22Rv1 (cell line): ENCODE measurements at regions not wholly inside any gene's neighbourhood (a gene's known extent, or its start where the extent isn't known, plus 50 kb on each side); places are given as distances from the start of the nearest gene placed in this dataset.
"Not testable (repeated sequence)": the region's sequence is repeated elsewhere in the genome, so short reads cannot be mapped to it uniquely, and the experiment has no call there.

Source experiments
- H3K27ac ChIP-seq: fragments of 450-650 bp; 2 replicates; pipeline ENCODE4 v1.5.1; 2017
- ZFX ChIP-seq: fragments of 450-650 bp; IDR thresholded peaks from 2 replicates; pipeline ENCODE4 v1.6.1; 2017; ENCODE audit warnings: antibody characterized with exemption, borderline replicate concordance
- TF ChIP-seq, protein P1 (sequence below): fragments of 450-650 bp; IDR thresholded peaks from 2 replicates; pipeline ENCODE4 v1.5.1; 2017; ENCODE audit warnings: mild to moderate bottlenecking

DNA sequence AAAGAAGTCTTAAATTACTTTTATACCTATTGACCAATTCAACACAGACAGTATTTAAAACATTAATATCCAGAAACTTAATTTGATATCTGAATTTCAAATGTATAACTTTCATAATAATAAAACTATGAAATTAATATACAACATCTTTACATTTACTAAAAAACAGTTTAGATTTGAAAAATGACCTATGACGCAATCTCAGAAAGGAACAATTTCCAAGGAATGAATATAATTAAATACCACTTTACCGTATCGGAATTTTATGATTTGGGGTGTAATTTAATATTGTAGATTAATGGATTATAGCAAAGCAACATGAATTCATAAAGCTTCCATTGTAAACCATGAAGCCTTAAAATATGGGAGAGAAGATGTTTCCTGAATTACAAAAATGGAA is 321.5 kb upstream of the TRPM3 start:
- TF ChIP-seq, protein P1, sequence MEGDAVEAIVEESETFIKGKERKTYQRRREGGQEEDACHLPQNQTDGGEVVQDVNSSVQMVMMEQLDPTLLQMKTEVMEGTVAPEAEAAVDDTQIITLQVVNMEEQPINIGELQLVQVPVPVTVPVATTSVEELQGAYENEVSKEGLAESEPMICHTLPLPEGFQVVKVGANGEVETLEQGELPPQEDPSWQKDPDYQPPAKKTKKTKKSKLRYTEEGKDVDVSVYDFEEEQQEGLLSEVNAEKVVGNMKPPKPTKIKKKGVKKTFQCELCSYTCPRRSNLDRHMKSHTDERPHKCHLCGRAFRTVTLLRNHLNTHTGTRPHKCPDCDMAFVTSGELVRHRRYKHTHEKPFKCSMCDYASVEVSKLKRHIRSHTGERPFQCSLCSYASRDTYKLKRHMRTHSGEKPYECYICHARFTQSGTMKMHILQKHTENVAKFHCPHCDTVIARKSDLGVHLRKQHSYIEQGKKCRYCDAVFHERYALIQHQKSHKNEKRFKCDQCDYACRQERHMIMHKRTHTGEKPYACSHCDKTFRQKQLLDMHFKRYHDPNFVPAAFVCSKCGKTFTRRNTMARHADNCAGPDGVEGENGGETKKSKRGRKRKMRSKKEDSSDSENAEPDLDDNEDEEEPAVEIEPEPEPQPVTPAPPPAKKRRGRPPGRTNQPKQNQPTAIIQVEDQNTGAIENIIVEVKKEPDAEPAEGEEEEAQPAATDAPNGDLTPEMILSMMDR = no peak
- no peak for TF ChIP-seq ZFX
- no peak overlapping the region for H3K27ac ChIP-seq

DNA sequence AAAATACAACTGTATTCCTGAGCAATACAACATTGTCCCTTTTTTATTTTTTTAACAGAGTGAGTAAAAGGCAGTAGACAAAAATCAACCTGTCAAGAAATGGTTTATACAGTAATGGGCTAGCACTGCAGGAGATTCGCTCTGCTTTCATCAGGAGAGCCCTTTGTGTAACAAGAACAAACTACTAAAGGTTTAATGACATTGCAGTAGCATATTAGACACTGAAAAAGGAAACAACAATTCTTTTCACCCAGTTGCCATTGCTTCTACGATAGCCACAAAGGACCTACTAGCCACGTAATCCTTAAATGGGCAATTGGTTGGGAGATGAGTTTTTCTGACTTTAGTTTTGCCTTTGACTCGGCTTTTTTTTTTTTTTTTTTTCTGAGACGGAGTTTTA is 319.8 kb upstream of the TRPM3 start:
- TF ChIP-seq, protein P1 = no peak
- no peak for TF ChIP-seq ZFX

DNA sequence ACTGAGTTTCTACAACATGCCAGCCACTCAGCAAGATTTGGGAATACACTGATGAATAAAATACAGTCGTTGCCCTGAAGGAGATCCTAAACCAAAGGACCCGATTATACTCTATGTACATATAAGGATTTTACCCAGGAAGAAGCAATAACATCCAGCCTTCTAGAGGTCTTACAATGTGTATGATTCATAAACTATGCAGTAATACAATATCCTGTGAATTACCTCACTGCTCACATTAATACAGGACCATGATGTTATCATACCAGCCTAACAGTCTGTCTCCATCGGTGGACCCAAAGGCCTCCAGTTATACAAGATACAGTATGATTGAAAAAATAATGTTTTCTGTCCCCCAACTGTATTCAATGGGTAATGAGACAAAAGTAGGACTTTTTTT is 310.5 kb upstream of the TRPM3 start:
- no peak for TF ChIP-seq ZFX
- TF ChIP-seq, protein P1 = no peak
- H3K27ac ChIP-seq = no peak overlapping the region

More for the DNA sequence above, 319.8 kb upstream of the TRPM3 start:
- H3K27ac ChIP-seq = no peak overlapping the region

DNA sequence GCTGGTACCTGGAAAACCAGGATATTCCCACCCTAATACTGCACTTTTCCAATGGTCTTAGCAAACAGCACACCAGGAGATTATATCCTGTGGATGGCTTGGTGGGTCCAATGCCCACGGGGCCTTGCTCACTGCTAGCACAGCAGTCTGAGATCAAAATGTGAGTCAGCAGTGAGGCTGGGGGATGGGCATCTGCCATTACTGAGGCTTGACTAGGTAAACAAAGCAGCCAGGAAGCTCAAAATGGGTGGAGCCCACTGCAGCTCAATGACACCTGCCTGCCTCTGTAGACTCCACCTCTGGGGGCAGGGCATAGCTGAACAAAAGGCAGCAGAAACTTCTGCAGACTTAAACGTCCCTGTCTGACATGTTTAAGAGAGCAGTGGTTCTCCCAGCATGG is 285.9 kb upstream of the TRPM3 start:
- H3K27ac ChIP-seq = not testable (repeated sequence)

DNA sequence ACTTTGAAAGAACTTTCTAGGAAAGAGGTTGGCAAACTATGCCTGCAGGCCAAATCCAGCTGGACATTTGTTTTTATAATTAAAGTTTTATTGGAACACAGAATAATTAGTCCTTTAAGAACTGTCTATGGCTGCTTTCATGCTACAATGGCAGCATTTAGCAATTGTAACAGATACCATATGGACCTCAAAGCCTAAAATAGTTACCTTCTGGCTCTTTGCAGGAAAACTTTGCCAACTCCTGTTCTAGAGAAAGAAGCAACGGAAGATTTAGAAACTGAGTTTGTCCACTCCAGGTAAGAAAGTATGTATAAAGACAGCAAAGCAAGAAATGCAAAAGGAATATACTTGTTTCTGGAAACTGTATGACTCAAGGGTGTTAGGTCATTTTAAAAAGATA is 281.7 kb upstream of the TRPM3 start:
- no peak for TF ChIP-seq ZFX
- TF ChIP-seq, protein P1 = no peak

DNA sequence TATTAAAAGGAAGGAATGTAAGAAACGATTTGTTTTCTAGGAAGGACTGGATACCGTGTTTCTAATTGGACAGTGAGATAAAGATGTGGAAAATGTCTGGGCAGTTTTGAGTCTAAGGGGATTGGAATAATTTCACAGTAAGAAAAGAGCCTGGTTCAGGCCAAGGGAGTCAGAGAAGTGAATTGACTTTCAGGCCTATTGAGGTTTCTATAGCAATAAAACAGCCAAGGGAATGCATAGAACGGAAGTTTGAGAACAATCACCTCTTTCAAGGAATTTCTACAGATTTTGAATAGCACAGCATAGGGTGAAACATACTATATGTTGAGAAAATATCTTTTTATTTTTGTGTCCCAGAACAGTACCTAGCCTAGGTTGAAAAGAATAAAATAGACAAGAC is 271.6 kb upstream of the TRPM3 start:
- TF ChIP-seq ZFX = no peak
- TF ChIP-seq, protein P1 = no peak
- no peak overlapping the region for H3K27ac ChIP-seq

More for the DNA sequence above, 281.7 kb upstream of the TRPM3 start:
- H3K27ac ChIP-seq = no peak overlapping the region

DNA sequence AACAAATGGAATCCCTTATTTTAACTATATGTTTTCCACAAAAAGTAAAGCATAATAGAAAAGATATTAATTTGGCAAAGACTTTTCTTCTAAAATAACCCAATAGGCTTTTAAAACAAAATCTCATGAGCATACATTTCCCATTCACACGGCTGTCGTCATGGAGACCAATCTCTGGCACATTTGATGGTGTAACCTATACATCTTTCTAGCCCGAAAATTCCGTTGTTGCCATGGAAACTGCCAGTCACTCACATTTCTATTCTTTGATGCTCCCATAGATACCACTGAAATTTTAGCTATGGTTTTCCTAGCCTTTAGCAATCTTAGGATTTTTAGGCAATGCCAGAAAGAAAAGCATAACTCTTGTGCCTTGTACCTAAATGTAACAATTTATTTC is 262.9 kb upstream of the TRPM3 start:
- TF ChIP-seq, protein P1 = no peak
- no peak for TF ChIP-seq ZFX
- H3K27ac ChIP-seq = no peak overlapping the region

DNA sequence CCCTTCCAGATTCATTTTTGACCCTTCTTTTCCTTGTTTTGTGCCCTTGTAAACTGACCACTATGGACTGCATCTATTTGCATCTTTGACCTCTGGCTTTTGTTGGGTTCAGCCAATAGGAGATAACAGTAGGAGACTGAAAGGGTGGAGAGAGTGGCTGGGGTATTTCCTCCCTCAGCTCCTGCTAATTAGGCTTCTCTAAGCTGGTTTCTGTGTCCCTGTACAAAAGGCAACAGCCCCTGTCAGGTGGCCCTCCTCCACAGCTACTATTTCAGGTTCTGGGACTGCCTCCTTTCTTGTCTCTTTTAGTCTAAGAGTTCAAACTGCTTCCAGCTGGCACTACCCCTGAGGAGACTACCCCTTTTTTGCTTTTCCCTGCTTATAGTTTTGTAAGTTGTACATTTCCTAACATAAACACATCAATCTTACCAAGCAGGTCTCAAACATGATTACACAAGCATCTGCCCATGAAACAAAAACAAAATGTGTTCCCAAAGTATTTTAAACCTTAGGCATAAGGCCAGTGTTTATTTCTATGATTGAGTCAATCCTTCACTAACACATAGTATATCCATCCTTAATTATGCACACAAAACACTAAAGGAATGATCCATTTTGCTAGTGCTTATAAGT is 262.0 kb upstream of the TRPM3 start:
- TF ChIP-seq ZFX = no peak
- TF ChIP-seq, protein P1 = no peak

More for the DNA sequence above, 262.0 kb upstream of the TRPM3 start:
- H3K27ac ChIP-seq = no peak overlapping the region
